GM21723 (cell line): ENCODE measurements at regions not wholly inside any gene's neighbourhood (a gene's known extent, or its start where the extent isn't known, plus 50 kb on each side); places are given as distances from the start of the nearest gene placed in this dataset.

Source experiments
- ATAC-seq: cut with Tn5 transposase; IDR thresholded peaks from one replicate; pipeline ENCODE4 v1.9.1; 2021; ENCODE audit warnings: mild to moderate bottlenecking, moderate library complexity; ENCODE audit not compliant: unreplicated experiment

DNA sequence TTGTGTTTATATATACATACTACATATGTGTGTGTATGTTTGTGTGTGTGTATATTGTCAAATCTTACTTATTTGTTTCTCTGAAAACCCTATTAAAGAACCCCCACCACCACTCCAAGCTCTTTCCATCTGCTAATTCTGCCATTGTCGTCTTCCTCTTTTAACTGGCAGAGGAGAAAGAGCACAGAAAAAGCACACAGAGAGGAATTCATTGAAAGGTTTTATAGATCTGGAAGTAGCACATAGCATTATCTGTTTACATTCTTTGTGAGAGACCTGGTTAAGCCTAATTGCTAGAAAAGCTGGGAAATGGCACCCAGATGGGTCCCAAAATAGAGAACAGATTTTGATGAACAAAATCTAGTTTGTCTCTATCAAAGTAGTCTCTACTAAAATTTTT, 800.0 kb upstream of the PIK3C3 start:
- no peak for ATAC-seq

DNA sequence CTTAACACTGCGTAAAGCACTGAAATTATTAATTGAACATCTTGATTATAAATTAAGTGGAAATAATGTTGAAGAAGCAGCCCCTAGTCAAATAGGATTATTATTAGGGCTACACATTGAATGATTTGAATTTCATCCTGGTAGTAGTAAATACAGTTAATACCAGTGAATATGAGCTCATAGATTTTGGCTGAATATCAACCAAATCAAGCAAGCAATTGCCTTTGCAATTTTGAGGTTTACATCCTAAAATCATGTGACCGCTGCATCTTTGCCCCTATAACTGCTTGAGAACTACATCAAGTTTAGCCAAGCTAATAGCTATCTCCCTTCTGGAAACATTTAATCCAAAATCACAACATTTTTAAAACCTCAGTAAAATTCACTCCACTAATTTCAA, 801.2 kb upstream of the PIK3C3 start:
- ATAC-seq = no peak

DNA sequence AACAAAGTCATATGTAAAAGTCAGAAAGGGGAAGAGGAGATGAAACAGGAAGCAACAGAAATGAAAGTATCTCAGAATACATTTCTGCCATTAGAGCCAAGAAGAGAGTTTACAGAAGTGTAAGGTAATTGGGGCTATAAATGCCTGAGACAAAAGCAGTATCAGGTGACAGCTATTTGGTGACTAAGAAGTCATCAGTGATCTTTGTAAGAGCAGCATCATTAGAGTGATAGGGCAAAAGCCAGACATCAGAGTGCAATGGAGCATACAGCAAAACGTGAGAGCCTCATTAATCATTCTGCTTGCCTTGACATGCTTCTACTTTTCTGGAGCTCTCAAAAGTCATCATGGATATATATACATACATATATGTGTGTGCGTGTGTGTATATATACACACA, 804.7 kb upstream of the PIK3C3 start:
- no peak for ATAC-seq

DNA sequence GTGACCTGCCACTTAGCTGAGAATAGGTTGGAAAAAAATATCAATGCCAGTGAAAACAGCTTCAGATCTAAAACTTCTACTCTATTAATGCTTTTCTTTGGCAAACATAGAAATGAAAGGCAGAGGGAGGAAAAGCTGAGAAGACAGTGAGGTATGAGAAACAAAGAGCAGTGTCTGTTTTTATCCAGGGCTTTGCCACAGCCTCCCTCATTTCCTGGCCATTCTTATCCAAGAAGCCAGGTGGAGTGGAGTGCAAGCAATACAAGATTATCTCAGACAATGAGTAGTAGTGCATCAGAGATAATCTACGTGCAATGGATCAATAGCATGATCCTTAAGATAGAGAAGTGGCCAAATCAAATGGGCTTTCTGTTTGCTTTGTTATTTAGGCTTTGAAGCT, 808.7 kb upstream of the PIK3C3 start:
- ATAC-seq = no peak

DNA sequence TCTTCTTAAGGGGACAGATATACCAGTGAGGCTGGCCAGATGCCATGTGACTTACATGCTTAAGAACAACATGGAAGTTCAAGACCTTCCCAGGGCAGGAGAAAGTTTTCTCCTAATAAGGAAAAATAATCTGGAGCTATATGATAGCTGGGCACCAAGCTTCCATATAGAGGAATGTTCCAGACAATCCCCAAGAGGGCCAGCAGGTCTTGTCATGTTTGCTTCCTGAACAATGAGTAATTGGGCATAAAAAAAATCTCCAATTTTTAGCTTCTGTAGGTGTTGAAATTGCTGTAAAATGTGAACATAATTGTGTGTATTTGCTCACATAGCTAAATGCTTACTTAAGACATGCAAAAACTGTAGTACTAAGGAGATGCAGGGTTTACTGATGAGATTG, 809.5 kb upstream of the PIK3C3 start:
- ATAC-seq = no peak

DNA sequence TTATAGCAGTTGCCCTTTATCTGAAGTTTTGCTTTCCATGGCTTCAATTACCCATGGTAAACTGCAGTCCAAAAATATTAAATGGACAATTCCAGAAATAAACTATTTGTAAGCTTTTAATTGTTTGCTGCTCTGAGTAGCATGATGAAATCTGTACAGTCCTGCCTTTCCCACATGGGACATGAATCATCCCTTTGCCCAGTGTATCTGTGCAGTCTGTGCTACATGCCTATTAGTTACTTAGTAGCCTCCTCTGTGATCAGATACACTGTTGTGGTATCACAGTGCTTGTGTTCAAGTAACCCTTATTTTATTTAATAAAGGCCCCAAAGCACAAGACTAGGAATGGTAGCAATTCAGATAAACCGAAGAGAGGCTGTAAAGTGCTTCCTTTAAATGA, 810.6 kb upstream of the PIK3C3 start:
- no peak for ATAC-seq

DNA sequence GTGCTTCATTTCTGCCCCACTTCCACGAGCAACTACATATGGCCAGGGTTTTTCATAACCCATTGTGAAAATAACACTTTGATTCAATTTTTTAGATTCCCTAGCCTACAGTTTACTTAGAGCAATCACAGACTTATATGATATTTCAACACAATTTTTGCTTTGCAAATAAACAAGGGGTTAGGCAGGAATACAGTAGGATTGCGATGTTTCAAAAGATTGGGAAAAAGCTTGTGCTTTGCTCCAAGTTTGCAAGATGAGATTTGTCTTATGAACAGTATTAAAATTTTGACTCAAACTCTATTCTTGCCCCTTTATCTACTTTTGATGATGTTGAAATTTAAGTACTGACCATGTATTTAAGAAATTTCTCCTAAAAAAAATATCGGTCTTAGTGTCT, 814.5 kb upstream of the PIK3C3 start:
- ATAC-seq = no peak

DNA sequence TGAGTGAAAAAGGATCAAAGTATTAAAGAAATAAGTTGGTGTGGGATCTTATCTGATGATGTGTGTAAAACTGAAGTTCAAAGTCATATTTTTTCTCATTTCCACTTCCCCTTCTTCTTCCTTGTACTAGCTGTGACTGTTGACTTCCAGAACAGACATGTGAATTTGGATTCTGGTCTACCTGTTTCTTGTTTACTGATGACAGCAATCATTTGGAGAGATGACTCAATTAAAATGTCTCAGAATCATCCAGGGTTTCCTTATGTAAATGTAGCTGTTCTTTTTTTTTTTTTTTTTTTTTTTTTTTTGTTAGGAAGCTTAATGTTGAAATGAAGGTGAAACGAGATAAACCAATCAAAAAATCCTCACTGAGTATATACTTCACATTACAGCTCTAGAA, 819.9 kb upstream of the PIK3C3 start:
- no peak for ATAC-seq

DNA sequence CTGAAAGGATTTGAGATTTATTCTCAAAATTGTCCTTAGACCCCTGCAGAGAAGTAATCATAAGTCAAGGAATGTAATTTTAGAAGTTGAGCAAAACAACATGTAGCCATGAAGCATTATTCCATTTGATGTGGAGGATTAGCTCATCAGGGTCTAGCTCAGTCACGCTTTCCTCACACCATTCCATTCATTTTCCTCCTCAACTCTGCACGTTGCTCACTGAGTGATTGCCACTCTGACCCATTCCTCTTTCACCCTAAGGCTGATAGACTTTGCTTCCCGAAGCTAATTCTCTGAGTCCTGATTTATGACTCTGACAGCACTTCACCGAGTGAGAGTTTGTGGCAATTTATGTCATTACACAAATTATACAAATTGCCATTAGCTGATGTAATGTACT, 820.6 kb upstream of the PIK3C3 start:
- no peak for ATAC-seq

DNA sequence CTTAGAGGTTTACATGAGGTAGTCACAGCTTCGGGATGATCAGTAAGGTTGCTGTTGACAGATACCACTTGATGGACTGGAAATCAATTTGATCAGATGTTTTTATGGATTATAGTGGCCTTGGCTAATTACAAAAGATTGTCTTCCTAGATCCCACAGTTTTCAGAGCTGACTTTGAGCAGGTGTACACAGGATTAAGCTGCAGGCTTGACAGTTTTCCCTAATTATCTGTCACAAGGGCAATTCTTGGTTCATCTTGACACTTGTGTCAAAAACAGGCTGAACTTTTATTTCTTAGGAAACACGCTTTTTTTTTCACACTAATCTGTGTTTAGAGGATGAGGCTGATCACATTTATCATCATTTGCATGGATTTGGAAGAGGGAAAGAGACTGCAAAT, 824.0 kb upstream of the PIK3C3 start:
- ATAC-seq = no peak

DNA sequence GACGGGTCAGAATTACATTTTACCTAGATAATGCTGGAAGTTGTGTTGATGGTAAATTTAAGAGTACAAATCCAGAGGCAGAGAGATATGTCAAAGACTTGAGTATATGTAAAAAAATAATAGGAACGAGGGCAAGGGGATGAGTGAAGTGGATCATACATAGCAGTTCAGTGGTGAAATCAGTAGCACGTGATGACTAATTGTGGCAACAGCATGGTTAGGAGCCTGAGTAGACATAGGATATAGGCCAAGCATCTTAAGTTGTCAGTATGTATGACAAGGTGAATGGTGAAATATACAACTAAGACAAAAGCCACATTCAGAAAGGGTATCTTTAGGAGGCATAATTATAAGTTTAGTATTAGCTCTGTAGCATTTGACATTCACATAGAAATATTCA, 826.5 kb upstream of the PIK3C3 start:
- no peak for ATAC-seq

DNA sequence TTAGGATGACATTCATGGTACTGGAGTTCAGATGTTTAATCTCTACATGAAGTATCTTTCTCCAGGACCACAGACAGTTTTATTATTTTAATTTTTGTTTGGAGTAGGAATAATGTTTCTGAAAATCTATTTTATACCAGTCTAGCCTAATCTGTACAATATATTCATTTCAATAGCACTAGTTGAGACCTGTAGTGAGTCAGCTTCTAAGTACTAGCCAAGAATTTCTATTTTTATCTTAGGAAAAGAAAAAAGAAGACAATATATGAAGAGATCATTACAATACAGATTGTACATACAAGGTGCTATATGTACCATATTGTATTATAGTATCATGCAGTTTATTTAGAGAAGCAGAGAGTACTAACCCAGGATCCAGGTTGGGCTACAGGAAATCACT, 826.9 kb upstream of the PIK3C3 start:
- no peak for ATAC-seq

DNA sequence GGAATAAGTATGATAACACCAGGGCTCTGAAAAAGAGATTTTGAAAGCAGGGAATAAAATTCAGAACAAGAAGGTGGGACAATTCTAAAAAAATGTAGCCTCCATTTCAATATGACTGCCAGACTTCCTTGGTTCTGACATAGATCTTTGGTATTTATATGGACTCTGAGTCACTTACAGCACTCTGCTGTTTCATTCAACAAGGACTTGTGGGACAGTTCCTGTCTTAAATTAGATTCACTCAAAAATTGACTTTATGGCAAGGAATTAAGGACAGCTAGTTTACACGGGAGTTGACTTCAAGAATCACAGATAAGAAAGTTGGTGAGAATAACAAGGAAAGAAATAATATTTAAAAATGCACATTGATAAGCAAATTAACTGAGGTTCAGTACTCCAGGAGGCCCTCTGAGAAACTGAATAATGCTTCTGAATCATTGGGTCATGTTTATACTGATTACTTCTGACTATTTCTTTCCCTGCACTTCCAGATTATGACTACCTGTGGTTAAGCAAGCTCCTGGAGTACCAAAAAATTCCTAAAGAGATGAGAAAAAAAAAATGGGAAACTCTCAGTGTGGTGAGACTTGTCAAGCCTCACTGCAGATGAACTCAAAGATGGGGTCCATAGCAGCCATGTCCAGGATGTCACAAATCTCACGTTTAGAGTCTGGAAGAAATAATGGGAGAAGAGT, 828.3 kb upstream of the PIK3C3 start:
- ATAC-seq = no peak

DNA sequence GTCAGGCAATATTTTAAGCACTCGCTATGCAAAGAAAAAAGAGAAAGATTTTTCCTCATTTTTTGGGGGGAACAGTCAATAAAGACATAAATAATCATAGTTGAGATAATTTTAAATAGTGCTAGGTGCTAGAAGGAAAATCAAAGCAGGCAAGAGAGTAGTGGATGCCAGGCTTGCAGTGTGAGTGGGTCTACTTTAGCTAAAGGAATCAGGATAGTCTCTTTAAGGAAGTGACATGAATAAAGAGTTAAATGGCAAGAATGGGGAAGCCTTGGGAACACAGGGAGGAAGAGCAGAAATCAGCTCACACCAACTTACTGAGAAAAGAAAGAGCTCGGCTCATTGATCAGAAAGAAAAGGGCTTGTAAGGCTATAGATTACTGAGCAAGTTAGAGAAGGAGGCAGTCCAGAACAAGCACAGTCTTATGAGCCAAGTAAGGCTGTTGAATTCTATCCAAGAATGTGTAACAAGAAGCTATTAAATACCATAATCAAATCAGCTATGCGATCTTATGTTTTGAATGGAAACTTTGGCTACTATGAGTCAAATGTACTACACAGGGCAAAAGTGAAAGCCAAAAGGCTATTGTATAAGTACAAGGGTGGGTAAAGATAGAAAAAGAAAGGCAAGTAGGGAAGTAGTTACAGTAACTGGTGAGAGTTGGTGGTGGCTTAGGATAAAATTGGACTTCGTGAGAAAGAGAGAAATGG, 833.8 kb upstream of the PIK3C3 start:
- no peak for ATAC-seq

DNA sequence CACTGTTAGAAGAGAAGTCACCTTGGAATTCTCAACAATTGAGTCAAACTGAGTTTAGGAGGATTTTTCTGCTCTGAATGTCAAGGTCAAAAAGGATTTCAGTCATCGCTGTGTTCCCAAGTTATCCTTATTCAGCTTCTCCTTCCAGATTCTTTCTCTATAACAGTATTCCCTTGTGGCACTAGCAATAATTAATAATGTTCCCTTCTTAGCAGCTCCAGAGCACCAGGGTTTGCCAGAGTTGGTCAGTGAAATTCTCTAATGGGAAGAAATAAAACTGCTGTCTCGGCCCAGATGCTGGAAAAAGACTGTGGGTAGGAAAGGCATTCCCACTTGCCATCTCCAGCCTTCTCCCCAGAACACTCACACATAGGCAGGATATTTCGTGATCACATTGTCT, 836.0 kb upstream of the PIK3C3 start:
- no peak for ATAC-seq

DNA sequence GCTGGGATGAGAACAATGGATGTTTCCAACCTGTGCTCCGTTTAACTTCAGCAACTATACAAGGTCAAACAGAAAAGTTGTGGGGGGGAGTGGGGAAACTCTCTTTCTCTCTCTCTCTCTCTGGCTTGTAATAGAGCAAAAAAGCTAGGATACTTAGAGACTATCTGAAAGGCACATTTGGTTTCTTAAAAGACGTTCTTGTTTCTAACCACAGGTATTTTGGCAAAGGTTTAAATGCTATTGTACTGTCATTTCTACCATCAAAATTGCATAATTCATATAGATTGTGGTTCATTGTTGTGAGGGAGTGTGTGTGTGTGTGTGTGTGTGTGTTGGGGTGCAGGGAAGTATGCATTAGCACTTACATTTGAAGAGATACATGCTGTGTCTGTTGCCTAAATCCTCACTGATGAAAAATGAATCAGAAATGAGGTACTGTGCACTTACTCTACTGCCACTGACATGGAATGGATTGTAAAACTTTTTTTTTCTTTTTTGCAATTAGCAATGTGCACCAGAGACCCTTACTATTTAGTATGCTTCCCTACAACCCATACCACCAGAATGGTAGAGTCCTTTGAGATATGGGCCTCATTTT, 841.0 kb upstream of the PIK3C3 start:
- no peak for ATAC-seq

DNA sequence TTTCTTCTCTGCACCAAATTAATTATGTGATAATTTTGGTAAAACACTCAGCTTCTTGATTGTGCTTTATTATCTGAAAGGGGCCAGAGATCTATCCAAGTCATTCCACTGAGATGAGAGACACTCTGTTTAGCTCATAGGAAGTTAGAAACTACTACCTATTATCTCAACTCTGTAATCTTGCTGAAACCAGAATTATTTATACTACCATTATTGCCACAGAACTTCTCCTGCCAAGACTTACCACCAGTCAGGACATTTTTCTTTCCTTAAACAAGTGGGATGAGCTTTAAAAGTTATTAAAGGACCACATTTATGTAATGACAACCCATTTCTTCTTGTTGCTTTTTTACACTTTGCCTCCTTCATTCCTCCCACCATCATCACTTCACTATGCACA, 855.6 kb upstream of the PIK3C3 start:
- ATAC-seq = no peak

DNA sequence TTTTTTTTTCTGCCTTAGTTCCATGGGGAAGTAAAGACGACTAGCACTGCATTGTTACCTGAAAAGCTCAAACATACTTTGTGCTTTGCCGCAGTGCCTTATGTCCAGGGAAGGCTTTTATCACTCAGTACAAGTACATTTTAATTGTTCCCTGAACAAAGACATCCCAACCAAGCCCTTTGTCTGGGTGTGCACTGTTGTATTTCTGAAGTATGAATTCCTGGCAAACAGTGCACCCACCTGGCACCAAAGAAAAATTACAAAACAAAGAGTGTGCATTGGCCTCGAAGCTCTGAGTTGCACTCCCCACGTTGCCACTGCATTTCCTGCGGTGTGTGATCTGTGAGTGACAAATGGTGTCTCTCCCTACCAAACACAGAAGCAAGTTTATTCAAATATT, 858.5 kb upstream of the PIK3C3 start:
- no peak for ATAC-seq

DNA sequence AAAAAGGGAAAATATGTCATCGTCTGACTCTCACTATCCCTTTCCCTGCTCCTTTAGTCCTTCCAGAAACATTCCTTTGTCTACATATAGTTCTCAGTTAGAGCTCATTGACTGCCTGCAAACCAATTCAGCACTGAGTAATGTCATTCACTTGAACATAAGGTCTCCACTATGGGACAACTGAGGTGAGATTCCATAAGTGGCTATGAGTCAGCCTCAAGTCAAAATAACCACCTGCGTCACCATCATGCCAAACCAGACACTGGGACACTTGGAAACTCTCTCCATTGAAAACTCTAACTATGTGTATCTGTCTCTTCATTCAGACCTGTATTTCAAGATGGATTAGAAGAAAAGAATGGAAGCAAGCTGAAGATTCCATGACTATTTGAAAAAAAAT, 878.0 kb upstream of the PIK3C3 start:
- ATAC-seq = no peak

DNA sequence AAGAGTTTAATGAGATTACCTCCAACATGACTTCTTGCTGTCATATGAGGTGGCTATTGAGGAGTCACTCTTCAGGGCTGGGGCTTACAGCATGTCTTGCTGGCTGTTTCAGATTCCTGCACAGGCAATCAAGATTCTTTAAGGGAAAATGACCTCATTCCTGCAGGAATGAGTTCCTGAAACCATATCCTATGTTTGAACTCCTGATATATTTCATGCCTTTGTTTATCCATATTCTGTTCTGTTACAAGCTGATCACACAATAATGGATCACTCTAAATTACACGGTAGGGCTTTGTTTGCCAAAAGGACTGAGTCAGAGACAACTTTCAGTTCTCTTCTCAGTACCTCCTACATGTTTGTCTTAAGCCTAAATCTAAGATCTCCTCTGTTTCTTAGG, 879.8 kb upstream of the PIK3C3 start:
- ATAC-seq = no peak

DNA sequence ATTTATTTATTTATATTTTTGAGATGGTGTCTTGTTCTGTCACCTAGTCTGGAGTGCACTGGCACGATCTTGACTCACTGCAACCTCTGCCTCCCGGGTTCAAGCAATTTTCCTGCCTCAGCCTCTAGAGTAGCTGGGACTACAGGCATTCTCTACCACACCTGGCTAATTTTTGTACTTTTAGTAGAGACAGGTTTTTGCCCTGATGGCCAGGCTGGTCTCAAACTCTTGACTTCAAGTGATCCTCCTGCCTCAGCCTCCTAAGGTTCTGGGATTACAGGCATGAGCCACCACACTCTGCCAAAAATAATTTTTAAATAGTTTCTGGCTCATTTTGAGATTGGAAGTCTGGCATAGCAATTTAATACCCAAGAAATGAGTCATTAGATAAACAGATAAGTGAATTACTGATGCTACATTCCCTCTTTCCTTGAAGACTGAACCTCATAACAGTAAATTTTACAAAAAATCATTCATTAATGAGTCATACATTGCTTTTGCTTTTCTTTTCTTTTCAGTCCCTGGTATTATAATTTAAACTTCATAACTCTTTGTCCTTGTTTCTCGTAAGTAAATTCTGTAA, 881.6 kb upstream of the PIK3C3 start:
- ATAC-seq = no peak

DNA sequence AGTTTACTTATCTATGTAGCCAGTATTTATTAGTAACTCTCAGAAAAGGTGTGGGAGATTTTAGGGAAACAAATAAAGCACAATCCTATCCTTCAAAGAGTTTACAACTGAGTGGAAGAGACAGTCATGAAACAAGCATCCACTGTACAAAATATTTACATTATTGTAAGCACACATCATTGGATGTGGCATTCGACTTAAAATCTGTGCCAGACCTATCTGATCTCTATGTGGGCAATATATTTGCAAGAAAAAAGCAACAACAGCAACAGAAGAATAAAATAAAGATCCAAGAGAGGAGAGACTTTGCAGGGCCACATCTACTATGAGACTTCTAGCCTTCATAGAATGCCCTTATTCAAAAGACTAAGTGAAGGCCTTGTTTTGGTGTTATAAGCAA, 882.1 kb upstream of the PIK3C3 start:
- no peak for ATAC-seq
